ENCODE measurements at regions not wholly inside any gene's neighbourhood (a gene's known extent, or its start where the extent isn't known, plus 50 kb on each side); places are given as distances from the start of the nearest gene placed in this dataset.

GRCh38 chr14:61876362-61877034 is 114.3 kb downstream of the SNAPC1 start:
- peak overlapping the region in 1 of 4 donors; percentile 2 for H3K27ac ChIP-seq
- peaks cover 8% of the 10 kb centered on the region for H3K4me1 ChIP-seq
- TF ChIP-seq POLR2A (IDR thresholded peaks at IDR 0.05) (no peak), CTCF (IDR thresholded peaks at IDR 0.05) (no peak)
- no peak overlapping the region for H3K4me3 ChIP-seq
- intact Hi-C loops (cut with DNase I) = no loop called here
- no peaks in the 10 kb centered on the region for H3K27me3 ChIP-seq
- 26 to 35% methylated on average over 8 of the region's 8 CpGs for WGBS, 2 donors
- H3K9me3 ChIP-seq = no peaks in the 10 kb centered on the region
- DNase-seq = peak in 1 of 4 donors; percentile 11
- ATAC-seq = peak; percentile 63
- no peaks in the 10 kb centered on the region for H3K36me3 ChIP-seq (replicated peaks in 1 of 2; ENCODE audit: insufficient read depth in 1 of 2, low read depth in 2 of 2)

- H3K27ac ChIP-seq = peak overlapping the region in 1 of 4 donors; percentile 2
- no peaks in the 10 kb centered on the region for H3K36me3 ChIP-seq (replicated peaks in 1 of 2; ENCODE audit: insufficient read depth in 1 of 2, low read depth in 2 of 2)
- no peaks in the 10 kb centered on the region for H3K9me3 ChIP-seq
- H3K4me1 ChIP-seq = peaks cover 8% of the 10 kb centered on the region
- no peak for TF ChIP-seq CTCF (IDR thresholded peaks at IDR 0.05)
- no peak for TF ChIP-seq POLR2A (IDR thresholded peaks at IDR 0.05)
- no peaks in the 10 kb centered on the region for H3K27me3 ChIP-seq
- intact Hi-C loops (cut with DNase I) = no loop called here
- WGBS, 2 donors = 79 to 90% methylated on average over 6 of the region's 6 CpGs
- DNase-seq (no peak), ATAC-seq (peak; percentile 12)
- no peak overlapping the region for H3K4me3 ChIP-seq
These were observed 114.8 kb downstream of the SNAPC1 start for GRCh38 chr14:61877035-61877390.

GRCh38 chr14:61877768-61878167 is 115.5 kb downstream of the SNAPC1 start:
- no peak for TF ChIP-seq CTCF (IDR thresholded peaks at IDR 0.05)
- no peak for TF ChIP-seq POLR2A (IDR thresholded peaks at IDR 0.05)
- intact Hi-C loops (cut with DNase I) = no loop called here
- H3K4me3 ChIP-seq = no peak overlapping the region
- H3K36me3 ChIP-seq (replicated peaks in 1 of 2; ENCODE audit: insufficient read depth in 1 of 2, low read depth in 2 of 2) = no peaks in the 10 kb centered on the region
- no peak for ATAC-seq
- DNase-seq = no peak
- 65 to 74% methylated on average over 5 of the region's 5 CpGs for WGBS, 2 donors
- H3K9me3 ChIP-seq = no peaks in the 10 kb centered on the region
- peaks cover 8% of the 10 kb centered on the region for H3K4me1 ChIP-seq
- no peaks in the 10 kb centered on the region for H3K27me3 ChIP-seq
- no peak overlapping the region for H3K27ac ChIP-seq

GRCh38 chr14:61878931-61879330 is 116.7 kb downstream of the SNAPC1 start:
- Histone ChIP-seq H3K36me3 (replicated peaks in 1 of 2; ENCODE audit: insufficient read depth in 1 of 2, low read depth in 2 of 2) (no peaks in the 10 kb centered on the region), H3K4me3 (no peak overlapping the region), H3K9me3 (no peaks in the 10 kb centered on the region), H3K27ac (no peak overlapping the region), H3K4me1 (peaks cover 8% of the 10 kb centered on the region), H3K27me3 (no peaks in the 10 kb centered on the region)
- ATAC-seq = no peak
- no peak for DNase-seq
- intact Hi-C loops (cut with DNase I) = no loop called here
- no peak for TF ChIP-seq POLR2A (IDR thresholded peaks at IDR 0.05)
- TF ChIP-seq CTCF (IDR thresholded peaks at IDR 0.05) = no peak
- 85 to 91% methylated on average over 1 of the region's 1 CpG for WGBS, 2 donors

- no peak for TF ChIP-seq POLR2A (IDR thresholded peaks at IDR 0.05)
- TF ChIP-seq CTCF (IDR thresholded peaks at IDR 0.05) = no peak
- DNase-seq = no peak
- ATAC-seq = no peak
- no peak overlapping the region for H3K27ac ChIP-seq
- H3K36me3 ChIP-seq (replicated peaks in 1 of 2; ENCODE audit: insufficient read depth in 1 of 2, low read depth in 2 of 2) = no peaks in the 10 kb centered on the region
- H3K9me3 ChIP-seq = no peaks in the 10 kb centered on the region
- H3K4me1 ChIP-seq = peaks cover 8% of the 10 kb centered on the region
- H3K4me3 ChIP-seq = no peak overlapping the region
- WGBS, 2 donors = 69 to 87% methylated on average over 1 of the region's 1 CpG
- intact Hi-C loops (cut with DNase I) = no loop called here
- no peaks in the 10 kb centered on the region for H3K27me3 ChIP-seq
These were observed 118.8 kb downstream of the SNAPC1 start for GRCh38 chr14:61881046-61881445.

All from body of pancreas (tissue), 4 donors.